H1 (cell line): ENCODE measurements at regions not wholly inside any gene's neighbourhood (a gene's known extent, or its start where the extent isn't known, plus 50 kb on each side); places are given as distances from the start of the nearest gene placed in this dataset.

ENCODE experiments used
- BCL11A ChIP-seq, 2 experiments: IDR thresholded peaks; one replicate each; pipeline ENCODE4 v1.6.1; 2011; ENCODE audit warnings: low read depth in 2 of 2, low read length in 2 of 2, mild to moderate bottlenecking in 2 of 2
- NANOG ChIP-seq: IDR thresholded peaks from 2 replicates; pipeline ENCODE4 v1.6.1; 2011; ENCODE audit warnings: low read length, low read depth, mild to moderate bottlenecking, inconsistent platforms; ENCODE audit not compliant: insufficient read depth, poor library complexity, severe bottlenecking
- TF ChIP-seq, protein P1 (sequence below), 3 experiments: IDR thresholded peaks; 1 replicate in 2 of 3; 2 replicates in 1 of 3; pipeline versions ENCODE4 v1.5.1 to v1.6.1; 2011; ENCODE audit warnings: low read length in 3 of 3, mild to moderate bottlenecking in 3 of 3, inconsistent platforms in 2 of 3, low read depth in 1 of 3, moderate library complexity in 1 of 3; ENCODE audit not compliant: insufficient read depth in 1 of 3; ENCODE audit errors: control extremely low read depth in 1 of 3

GRCh38 chr11:36994208-36994607 lies 396.2 kb upstream of the RAG2 start (continued):
- TF ChIP-seq, protein P1, sequence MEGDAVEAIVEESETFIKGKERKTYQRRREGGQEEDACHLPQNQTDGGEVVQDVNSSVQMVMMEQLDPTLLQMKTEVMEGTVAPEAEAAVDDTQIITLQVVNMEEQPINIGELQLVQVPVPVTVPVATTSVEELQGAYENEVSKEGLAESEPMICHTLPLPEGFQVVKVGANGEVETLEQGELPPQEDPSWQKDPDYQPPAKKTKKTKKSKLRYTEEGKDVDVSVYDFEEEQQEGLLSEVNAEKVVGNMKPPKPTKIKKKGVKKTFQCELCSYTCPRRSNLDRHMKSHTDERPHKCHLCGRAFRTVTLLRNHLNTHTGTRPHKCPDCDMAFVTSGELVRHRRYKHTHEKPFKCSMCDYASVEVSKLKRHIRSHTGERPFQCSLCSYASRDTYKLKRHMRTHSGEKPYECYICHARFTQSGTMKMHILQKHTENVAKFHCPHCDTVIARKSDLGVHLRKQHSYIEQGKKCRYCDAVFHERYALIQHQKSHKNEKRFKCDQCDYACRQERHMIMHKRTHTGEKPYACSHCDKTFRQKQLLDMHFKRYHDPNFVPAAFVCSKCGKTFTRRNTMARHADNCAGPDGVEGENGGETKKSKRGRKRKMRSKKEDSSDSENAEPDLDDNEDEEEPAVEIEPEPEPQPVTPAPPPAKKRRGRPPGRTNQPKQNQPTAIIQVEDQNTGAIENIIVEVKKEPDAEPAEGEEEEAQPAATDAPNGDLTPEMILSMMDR (IDR thresholded peaks at IDR 0.05; ENCODE audit: control extremely low read depth in 1 of 3, insufficient read depth in 1 of 3, low read depth in 1 of 3, low read length in 3 of 3): no peak
- TF ChIP-seq BCL11A (IDR thresholded peaks at IDR 0.05; ENCODE audit: low read depth in 2 of 2, low read length in 2 of 2) (no peak), NANOG (no peak)
